Fibroblast of villous mesenchyme (primary cell): ENCODE measurements at regions not wholly inside any gene's neighbourhood (a gene's known extent, or its start where the extent isn't known, plus 50 kb on each side); places are given as distances from the start of the nearest gene placed in this dataset.

Source experiments
- DNase-seq: peaks from one replicate; pipeline ENCODE4 v3.0.0-alpha.2; 2010; ENCODE audit warnings: low read depth
- H3K4me3 ChIP-seq: 2 replicates; pipeline ENCODE4 v1.5.1; 2011; ENCODE audit warnings: low read depth, mild to moderate bottlenecking, low read length
- CTCF ChIP-seq: IDR thresholded peaks from 2 replicates; pipeline ENCODE4 v1.5.1; 2012; ENCODE audit warnings: low read depth, mild to moderate bottlenecking, low read length; ENCODE audit not compliant: insufficient read depth

- peak; percentile 87 for TF ChIP-seq CTCF
- DNase-seq = peak; percentile 73
- no peak overlapping the region for H3K4me3 ChIP-seq
Measured at GRCh38 chr2:176653479-176654443, 384.5 kb downstream of the MTX2 start.

GRCh38 chr2:176656038-176656775 is 387.0 kb downstream of the MTX2 start:
- DNase-seq = peak; percentile 19
- no peak for TF ChIP-seq CTCF
- no peak overlapping the region for H3K4me3 ChIP-seq

- no peak overlapping the region for H3K4me3 ChIP-seq
Measured at GRCh38 chr2:176656776-176657140, 387.5 kb downstream of the MTX2 start.

GRCh38 chr2:176657393-176657792 is 388.2 kb downstream of the MTX2 start:
- no peak overlapping the region for H3K4me3 ChIP-seq
- no peak for DNase-seq
- no peak for TF ChIP-seq CTCF

More at GRCh38 chr2:176656776-176657140, 387.5 kb downstream of the MTX2 start:
- TF ChIP-seq CTCF = no peak
- DNase-seq = no peak

- no peak for DNase-seq
- TF ChIP-seq CTCF = no peak
- H3K4me3 ChIP-seq = no peak overlapping the region
Measured at GRCh38 chr2:176658708-176659107, 389.5 kb downstream of the MTX2 start.

- H3K4me3 ChIP-seq = no peak overlapping the region
- DNase-seq = no peak
- no peak for TF ChIP-seq CTCF
Measured at GRCh38 chr2:176662753-176663152, 393.5 kb downstream of the MTX2 start.
